G401 (cell line): ENCODE measurements at regions not wholly inside any gene's neighbourhood (a gene's known extent, or its start where the extent isn't known, plus 50 kb on each side); places are given as distances from the start of the nearest gene placed in this dataset.

ENCODE experiments used
- DNase-seq: peaks from one replicate; pipeline ENCODE4 v3.0.0-alpha.2; 2015; ENCODE audit warnings: low spot score
- in situ Hi-C: cut with HindIII; loops from 2 replicates; pipeline ENCODE4 v1.10.0; 2016; ENCODE audit warnings: low sequenced_read_pairs, mixed read lengths

DNA sequence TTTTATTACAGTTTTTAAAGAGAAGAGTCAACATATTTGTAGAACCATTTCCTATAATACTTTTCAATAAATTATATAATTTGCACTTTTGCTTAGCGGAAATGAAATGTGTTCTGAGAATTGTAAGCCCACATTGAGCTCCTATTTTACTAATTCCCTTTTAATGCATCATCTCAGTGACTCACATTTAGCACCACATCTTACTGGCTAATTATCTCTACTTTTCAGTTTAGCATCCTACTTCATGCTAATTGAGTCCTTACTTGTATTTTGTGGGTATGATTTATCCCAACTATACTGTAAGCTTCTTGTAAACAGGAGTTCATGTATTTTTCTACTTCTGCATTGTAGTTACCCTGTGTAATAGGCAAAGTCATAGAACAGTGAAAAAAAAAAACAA, 67.5 kb downstream of the TMX1 start:
- DNase-seq = no peak
- in situ Hi-C loops = no loop called here

DNA sequence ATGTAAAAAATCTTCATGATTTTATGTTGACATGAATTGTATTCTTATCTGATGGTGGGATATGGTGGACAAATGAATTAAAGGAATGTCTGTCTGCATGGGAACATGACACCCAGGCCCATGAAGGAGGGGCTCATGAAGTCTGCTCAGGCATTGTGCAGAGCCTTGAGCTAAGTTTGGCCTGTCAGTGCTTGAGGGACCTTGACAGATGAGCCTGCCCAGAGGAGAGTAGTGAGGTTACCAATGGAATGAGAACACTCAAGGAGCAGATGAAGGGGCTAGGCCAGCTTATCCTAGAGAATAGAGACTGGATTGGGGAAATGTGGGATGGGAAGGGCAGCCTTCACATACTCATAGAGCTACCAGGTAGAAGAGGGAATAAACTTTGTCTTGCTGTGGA, 68.8 kb downstream of the TMX1 start:
- no peak for DNase-seq
- in situ Hi-C loops = no loop called here

DNA sequence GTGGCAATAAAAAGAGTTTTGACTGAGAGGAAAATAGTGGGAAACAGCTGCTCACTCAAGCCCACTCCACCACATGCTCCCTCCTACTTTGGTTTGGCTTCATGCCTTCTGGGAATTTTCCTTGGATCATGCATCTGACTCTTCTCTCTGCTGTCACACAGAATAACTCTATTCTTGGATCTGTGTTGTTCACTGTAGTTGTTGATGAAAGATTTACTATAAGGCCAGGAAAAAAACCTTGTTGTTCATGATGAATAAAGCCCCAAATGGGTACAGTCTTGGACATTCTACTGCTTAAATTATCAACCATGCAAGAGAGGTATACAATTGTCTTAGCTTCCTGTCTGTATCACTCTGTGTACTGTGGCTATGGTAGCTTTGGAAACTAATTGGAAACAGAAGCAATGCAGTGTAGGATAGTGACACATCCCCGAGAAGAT, 70.5 kb downstream of the TMX1 start:
- peak; percentile 72 for DNase-seq
- in situ Hi-C loops = no loop called here

DNA sequence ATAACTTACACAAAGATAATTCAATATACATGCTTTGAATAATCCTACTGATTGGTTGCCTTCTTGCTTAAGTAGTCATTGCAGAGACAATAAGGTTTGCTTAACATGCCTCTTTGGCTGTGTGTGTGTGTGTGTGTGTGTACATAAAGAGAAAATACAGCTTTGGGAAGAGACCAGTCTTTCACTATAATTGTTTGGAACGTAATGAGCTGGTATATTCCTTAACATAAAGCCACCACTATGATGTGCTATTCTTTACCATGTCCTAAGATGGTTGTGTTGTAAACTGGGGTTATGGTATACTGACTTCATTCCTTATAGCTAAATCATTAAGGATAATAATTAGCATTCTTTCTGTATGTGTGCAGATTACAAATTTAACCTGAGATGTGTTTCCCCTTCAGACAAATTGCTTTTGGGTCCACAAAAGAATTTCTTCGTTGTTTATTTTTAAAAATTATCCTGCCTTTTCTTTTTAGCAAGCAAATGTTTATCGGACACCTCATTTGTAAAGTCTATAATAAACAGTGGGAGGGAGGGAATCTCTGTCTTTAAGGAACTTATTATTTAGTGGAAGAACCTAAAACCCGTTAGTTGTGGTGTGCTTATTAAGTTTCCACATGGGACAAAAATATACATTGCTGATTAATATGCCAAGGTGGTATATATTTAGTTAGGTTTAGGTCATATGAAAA, 74.4 kb downstream of the TMX1 start:
- DNase-seq = no peak
- in situ Hi-C loops = no loop called here

DNA sequence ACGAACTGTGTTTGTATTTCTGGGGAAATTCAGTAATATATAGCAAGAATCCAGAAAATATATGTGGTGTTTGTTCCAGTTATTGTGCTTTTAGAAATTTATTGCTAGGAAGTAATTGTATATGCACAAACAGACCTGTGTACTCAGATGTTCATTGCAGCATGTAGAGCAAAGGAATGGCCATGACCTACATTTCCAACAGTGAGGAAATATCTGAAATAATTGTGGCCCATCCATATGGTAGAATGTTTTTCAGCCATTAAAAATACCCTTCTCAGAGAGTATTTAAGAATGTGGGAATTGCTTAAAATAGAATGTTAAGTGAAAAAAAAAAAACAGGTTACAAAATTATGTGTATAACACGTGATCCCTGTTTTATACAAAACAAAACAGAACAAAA, 77.3 kb downstream of the TMX1 start:
- peak; percentile 34 for DNase-seq
- in situ Hi-C loops = no loop called here

DNA sequence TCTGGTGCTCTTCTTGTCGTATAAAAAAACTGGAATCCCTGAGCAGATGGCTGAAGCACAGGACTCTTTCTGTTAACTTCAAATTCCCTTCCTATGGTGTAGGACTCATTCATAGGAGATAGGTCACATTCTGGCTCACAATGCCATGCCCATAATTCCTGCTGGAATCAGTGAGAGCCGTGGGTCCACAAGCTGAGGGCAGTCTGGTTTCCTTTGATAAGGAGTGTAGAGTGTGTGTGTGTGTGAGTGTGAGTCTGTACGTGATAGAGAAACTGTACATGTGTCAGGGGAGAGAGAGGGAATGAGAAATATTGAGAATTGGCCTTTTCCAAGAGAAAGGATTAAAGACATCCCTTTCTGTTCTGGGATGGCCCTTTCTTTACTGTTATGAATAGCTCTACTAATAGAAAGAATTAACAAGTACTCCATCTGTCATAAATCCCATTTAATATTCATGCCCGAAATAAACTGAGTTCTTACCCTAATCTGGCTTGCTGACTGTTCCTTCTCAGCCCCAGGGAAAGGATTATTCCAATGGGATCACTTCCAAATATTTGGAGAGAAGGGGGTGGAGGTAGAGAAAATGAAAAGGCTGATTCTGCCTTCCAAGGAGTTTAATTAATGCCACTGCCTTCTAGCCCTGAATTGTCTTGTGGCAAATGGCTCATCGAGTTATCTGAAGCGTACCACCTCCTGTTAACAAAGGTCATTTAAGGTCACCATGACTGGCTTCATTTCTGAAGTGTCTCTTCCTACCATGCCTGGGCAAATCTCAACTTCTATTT, 79.0 kb downstream of the TMX1 start:
- in situ Hi-C loops = no loop called here
- DNase-seq = peak; percentile 68

DNA sequence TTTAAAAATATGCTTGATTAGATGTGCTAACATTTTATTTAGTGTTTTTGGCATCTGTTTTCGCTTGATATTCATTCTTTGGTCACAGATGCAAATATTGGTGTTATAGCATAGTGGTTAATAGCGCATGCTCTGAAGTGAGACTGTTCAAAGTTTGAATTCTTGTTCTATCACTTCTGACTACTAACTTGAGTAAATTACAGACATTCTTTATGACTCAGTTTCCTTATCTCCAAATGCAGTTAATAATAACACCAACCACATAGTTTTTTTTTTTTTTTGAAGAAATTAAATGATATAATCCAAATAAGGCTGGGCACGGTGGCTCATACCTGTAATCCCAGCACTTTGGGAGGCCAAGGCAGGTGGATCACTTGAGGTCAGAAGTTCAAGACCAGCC, 81.0 kb downstream of the TMX1 start:
- no peak for DNase-seq
- in situ Hi-C loops = no loop called here

DNA sequence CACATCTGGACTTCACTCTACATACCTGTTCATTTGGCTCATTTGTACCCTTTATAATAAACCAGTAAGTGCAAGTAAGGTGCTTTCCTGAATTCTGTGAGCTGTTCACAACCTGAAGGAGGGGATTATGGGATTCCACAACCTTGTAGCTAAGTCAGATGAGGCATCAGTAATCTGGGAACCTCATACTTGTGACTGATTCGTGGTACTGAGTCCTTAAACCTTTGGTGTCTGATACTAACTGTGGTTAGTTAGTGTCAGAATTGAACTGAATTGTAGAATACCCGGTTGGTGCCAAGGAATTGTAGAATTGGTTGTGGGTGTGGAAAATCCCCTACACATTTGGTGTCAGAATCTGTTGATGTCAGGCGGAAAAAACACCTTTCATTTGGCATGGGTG, 83.4 kb downstream of the TMX1 start:
- no peak for DNase-seq
- in situ Hi-C loops = no loop called here

DNA sequence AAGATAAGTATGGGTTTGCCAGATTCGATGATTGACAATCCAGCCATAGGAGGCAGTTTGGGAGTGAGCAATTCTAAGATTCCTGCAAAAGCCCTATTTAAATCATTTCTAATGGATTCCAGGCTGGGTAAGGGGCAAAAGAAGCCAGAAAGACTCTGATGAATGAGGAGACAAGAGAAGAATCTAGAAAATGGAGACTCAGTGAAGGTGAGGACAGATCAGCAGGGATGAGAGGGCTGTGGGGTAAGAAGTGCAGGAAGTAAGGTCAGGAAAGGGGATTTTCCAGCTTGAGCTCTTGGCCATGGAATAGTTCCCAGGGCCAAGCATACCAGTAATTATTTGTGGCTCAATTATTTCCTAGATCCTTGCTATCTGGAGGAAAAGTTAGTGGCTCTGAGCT, 87.3 kb downstream of the TMX1 start:
- no peak for DNase-seq
- in situ Hi-C loops = no loop called here

DNA sequence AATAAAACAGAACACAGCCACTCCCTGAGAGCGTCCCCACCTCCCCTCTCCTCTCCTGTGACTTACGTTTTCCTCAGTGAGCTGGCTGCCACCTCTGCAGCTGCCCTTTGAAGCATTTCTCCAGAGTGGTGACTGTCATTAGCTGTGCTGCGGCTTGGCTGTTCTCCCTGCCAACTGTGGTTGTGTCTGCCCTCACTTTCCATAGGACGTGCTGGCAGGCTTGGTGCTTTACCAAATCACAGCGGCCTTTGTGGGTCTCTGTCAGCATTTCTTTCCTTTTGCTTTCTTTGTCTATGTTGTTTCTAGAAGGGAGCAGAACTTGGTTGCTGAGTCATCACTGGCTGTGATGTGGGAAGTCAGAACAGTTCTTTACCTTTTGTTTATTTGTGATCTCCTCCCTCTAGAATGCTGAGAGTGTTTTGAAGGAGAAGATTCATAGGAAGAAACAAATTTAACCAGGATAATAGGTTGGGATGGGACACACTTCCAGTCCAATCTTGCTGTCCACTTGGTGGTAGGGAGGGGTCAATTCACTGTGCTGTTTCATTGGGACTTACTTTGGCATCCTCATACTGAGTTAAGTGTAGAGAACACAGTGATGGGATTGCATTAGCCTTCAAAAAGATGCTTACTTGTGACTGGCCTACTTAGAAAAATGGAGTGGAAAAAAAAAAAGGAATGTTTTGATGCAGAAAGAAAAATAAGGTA, 88.2 kb downstream of the TMX1 start:
- in situ Hi-C loops = no loop called here
- no peak for DNase-seq

DNA sequence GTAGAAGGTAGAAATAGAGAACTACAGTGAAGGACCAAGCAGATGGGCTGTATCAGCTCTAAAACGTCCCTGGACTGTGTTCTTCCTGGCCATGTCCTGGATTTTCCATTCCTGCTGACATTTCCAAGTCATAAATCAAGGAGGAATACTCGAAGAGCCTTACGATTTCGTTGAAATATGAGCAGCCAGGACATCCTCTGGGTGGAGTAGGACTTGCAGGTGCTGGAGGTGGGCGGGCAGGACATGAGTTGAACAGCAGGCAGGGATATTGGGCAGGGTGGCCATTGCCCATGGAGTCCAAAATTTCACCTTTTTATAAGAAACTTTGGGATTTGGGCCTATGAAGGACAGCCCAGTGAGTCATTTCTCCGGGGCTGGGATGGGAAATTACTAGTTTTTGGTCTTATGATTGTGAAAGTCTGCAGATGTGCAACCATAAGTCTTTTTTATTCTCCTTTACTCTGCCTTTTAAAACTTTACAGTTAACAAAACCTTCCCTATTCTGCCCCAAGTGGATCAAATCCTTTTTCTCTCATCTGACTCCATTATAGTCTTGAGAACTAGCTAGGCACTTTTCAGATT, 88.8 kb downstream of the TMX1 start:
- in situ Hi-C loops = no loop called here
- no peak for DNase-seq

DNA sequence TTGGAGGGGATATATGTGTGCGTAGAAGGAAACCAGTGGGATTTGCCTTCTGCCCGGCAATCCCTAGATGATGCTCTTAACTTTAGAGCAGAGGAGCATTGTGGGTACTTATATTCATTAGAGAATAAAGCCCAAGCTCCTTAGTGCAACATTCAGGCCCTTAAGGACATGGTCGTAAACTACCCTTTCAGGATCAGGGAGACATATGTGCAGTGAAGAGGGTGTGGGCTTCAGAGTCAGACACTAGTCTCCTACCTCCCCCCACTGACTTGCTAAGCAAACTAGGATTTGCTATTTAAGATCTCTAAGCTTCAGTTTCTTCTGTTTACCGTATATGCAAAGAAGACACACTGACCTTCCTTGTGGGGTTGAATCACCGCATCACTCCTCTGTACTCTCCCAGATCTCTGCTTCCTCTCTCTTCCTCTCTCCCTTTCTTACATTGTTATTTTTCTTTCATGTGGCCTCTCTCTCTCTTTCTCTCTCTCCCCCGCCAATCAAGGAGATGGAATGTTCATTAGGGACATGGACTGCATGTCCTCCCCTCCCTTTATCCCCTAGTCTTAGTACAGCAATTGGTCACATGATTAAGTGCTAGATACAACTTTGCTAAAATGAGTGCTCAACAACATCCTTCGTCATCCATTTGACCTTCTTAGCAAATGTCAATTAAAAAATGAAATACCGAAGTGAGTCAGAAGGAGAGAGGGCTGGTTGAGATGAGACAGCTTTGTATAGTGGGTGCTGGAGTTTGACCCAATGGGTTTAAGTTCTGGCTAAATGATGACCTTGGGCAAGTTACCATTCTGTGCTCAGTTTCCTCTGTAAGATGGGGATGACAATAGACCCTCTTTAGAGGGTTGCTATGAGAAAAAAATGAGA, 91.7 kb downstream of the TMX1 start:
- in situ Hi-C loops = no loop called here
- DNase-seq = no peak

DNA sequence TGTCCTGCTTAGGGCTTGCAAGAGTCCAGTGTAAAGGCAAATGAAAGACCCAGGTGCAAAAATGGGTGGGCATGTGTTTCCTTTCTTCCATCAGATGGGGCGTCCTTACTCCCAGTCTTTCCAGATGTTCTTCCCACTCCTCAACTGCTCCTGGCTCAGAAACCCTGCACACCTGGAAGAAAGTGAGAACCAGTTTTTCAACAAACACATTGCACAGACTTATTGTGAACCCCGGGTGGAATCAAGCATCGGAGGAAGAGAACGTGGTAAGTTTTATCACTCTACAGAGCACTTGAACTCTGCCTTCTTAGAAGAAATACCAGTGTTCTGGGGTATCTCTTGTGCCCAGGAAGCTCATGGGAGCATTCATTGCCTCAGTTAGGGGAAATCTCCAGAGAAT, 93.3 kb downstream of the TMX1 start:
- no peak for DNase-seq
- in situ Hi-C loops = no loop called here

DNA sequence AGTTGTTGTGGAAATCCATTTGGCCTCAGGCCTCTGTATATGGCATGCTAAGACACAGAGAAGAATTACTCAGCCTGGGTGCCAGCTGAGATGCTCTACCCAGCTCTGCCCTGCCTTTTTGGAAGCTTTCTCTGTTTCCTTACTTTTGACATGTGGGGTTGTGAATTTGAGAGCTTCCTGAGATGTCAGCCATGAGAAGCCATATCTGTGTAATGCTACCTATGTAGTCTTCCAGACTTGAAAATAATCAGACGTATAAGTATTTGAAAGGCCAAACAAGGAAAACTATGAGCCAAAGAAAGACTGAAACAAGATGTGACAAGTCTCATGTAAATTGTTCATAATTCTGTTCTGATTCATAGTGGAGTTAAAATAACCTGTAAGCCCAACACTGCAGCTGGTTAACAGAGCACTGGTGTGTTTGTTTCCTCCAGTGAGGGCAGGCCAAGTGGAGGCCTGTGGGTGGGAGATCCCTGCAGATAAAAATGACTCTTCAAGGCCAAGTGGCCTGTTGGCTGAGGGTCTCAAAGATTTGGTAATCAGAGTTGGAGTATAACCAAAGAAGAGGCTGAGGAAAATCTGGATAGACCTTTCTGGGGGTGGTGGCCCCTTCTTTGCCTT, 94.0 kb downstream of the TMX1 start:
- no peak for DNase-seq

DNA sequence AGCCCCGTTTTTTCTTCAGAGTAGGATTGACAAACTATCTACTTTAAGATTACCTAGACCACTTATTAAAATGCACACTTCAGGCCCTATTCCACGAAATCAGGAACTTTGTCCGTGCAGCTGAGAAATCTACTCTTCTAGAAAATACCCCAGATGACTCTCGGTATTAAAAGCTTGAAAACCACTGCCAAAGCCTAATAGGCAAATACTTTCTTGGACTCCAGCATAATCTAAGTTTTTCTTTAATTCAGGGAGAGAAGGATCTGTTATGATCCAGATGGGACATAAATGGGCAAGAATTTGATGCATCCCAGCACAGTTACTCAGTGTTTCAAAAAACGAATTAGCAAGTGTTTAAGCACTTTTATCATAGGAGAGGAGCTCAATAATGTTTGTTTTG, 94.5 kb downstream of the TMX1 start:
- in situ Hi-C loops = no loop called here
- no peak for DNase-seq

More for the DNA sequence above, 94.0 kb downstream of the TMX1 start:
- in situ Hi-C loops = no loop called here

DNA sequence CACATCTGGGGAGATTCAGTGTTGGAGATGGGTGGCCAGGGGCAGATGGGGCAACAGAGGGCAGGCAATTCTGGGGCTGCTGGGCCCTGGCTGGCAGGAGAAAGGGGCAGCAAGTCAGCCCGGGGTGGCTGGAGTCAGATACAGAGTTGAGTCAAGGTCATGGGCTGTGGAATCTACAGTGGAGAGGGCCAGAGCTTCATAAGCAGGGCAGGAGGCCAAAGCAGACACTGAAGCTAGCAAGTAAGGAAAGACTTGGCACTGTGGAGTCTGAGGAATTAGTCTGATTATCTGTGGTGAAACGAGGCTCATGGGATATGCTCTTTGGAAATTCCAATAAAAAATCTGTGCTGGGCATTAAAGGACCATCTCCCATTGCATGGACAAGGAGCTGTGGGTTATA, 95.5 kb downstream of the TMX1 start:
- in situ Hi-C loops = no loop called here

DNA sequence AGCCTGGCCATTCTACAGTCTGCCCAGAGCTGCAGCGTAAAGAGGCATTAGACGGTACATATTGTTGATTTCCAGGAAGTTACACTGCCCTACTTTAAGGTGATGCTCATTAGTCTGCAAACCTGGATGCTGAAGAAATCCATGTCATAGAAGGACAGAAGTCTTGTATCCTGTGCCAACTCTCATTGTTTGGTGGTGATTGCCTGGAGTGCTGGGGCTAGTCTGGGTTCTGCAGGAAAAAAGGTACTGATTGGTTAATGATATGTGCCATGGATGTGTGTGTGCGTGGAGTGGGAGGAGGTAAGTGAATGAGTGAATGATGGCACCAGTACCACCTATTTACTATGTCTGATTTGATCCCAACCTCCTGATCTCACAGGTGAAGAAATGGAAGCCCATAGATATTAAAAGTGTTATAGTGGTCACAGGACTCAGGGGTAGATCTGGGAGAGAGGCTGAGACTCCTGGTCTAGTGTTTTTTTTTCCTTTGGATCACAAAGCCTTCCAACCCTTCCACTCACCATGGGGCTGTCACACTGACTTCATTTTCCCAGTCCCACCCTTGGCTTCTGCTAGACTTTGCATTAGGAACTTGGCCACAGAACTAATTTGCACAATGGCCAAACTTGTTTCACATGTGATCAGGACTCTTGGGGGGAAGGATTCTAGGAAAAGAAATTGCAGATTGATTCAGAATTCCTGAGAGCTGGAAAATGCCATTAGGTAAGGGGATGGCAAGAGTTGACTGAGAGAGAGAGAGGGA, 96.1 kb downstream of the TMX1 start:
- DNase-seq = no peak
- in situ Hi-C loops = no loop called here

More for the DNA sequence above, 95.5 kb downstream of the TMX1 start:
- no peak for DNase-seq

DNA sequence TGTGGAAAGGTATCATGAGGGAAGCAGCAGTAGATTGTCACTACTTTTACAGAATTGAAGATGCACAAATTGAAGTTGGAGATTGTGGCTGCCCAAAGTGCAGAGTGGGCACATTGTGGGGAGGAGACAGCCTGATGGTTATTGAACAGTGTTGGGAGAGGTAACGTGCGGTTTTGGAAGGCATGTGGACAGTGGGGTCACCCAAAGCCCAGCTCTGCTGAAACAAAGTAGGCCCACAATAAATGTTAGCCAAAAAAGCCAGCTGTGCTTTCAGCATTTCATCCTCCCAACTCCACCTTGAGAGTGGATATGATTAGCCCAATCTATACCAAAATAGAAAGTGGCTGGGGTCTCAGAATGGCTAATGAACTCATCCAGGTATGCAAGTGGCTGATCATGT, 96.7 kb downstream of the TMX1 start:
- in situ Hi-C loops = no loop called here
- no peak for DNase-seq
